ENCODE measurements at regions not wholly inside any gene's neighbourhood (a gene's known extent, or its start where the extent isn't known, plus 50 kb on each side); places are given as distances from the start of the nearest gene placed in this dataset.

DNA sequence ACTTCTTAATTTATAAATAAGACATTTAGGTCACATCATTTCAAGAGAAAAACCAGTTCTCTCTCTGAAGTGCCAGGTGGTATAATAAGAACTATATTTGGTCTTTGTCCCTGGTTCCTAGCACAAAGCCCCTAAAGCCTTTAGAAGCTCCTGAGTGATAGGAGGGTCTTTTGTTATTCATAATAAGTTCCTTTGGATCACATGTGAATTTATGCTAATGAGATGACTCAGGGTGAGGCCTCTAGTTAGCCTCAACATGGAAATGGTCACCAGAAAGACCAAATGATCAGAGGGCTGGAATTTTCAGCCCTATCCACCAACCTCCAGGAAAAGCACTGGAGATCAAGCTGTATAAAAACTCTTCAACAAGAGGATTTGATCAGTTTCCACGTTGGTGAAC is 68.1 kb upstream of the BLTP1 start:
- TF ChIP-seq BHLHE40 (IDR thresholded peaks at IDR 0.05; ENCODE audit: low read depth, low read length), result no peak
- TF ChIP-seq EP300 (IDR thresholded peaks at IDR 0.05), result no peak
